Activated T-helper 1 cell treated with Interleukin-2 at 50 U/mL for 16 hours (primary cell): ENCODE measurements at regions not wholly inside any gene's neighbourhood (a gene's known extent, or its start where the extent isn't known, plus 50 kb on each side); places are given as distances from the start of the nearest gene placed in this dataset.

ENCODE experiments used
- DNase-seq: peaks from one replicate; pipeline ENCODE4 v3.0.0-alpha.2; 2020; ENCODE audit warnings: low read depth

DNA sequence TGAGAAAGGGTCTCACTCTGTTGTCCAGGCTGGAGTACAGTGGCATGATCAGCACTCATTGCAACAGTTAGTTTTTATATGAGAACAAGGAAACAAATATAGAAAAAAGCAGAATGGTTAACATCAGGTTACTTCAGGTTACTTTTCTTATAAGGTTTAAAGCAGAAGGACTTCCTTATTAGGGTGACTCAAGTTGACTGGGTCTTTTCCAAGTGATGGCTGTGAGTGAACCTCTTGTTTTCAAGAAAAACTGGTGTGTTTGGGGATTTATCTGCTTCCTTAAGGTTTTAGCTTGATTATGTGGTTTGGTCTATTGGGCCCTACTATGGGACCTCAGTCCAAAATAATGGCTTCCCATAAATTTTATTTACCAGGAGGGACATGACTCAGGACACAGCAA lies 99.2 kb downstream of the ARRDC3 start:
- DNase-seq: no peak

DNA sequence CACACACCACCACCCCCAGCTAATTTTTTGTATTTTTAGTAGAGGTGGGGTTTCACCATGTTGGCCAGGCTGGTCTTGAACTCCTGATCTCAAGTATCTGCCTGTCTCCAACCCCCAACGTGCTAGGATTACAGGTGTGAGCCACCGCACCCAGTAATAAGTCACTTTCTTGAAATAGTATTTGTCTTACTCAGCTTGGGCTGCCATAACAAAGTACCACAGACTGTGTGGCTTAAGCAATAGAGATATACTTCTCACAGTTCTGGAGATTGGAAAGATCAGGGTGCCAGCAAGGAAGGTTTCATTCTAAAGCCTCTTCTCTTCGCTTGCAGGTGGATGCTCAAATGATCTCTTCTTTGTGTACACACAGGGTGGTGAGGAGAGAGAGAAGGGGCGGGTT lies 99.8 kb downstream of the ARRDC3 start:
- DNase-seq: no peak

DNA sequence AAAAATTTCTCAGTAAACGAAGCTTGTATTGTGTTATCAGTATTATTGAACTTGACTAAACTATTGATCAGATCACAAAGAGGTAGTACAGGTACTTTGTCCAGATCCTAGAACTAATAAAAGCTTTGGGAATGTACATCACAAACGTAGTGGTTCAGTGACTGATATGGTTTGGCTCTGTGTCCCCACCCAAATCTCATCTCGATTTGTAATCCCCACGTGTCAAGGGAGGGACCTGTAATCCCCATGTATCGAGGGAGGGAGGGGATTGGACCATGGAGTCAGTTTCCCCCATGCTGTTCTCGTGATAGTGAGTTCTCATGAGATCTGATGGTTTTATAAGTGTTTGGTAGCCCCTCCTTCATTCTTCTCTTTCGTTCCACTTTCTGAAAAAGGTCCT lies 100.9 kb downstream of the ARRDC3 start:
- no peak for DNase-seq

DNA sequence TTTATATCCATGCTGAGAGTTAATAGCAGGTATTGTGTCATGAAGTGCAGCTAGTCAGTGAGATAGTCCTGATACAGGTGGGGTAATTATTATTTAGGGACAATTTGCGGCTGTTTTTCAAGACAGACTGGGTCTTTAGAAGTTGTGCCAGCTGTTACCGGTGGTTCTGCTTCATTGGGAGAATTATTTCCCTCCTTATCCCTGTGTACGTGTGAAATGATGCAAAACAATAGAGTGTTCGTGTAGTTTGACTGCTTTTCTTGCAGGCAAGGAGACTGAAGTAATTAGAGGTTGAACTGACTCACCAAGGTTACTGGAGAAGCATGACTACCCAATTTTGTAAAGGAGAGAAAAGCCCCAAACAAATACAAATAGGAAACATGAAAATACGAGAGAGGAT lies 101.7 kb downstream of the ARRDC3 start:
- no peak for DNase-seq

DNA sequence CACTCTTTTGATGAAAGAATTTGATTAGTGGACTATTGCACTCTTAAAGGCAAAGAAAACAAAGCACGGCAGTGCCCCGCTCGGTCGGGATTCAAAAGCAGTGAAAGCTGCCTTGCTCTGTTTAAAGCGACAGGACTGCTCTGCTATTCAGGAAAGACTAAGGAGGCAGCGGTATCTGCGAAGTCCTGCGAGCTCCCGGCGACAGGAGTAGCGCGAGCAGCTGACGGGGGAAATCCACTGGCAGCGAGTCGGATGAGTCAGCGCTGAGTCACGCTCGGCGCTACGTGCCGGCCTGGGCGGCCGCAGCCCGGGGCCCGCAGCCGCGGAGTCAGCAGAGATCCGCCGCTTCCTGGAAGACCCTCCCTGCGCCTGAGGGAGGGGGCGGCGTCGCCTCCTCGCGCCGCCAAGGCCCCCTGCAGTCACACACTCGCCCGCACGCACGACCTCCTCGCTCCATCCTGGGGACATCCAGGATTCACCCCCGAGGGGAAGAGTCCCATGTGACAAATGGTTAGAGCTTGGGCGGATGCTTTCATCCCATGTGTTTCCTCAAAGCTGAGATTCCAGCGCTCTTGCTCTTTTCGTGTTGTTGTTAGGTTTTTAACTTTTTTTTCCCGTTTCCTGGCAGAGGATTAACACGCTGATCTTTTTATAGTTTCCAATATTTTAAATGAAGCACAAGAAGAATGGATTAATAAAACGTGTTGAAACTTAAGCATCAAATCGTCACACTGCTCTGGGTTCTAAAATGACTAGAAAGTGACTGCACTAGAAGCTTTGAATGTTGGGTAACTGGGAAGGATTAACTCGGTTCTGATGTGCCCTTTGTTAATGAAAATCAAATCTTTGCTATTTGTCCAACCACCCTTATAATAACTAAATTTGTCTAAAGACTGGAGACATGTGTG lies 102.5 kb downstream of the ARRDC3 start:
- DNase-seq: peak; percentile 79

DNA sequence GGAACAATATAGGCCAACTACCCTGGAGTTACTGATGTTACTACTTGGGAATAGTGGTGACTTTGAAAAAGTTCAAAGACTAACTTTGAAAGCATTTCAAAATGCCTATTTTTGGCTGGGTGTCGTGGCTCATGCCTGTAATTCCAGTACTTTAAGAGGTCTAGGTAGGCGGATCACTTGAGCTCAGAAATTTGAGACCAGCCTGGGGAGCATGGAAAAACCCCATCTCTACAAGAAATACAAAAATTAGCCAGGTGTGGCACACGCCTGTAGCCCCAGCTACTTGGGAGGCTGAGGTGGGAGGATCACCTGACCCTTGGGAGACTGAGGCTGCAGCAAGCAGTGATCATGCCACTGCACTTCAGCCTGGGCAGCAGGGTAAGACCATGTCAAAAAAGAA lies 105.3 kb downstream of the ARRDC3 start:
- DNase-seq: no peak

DNA sequence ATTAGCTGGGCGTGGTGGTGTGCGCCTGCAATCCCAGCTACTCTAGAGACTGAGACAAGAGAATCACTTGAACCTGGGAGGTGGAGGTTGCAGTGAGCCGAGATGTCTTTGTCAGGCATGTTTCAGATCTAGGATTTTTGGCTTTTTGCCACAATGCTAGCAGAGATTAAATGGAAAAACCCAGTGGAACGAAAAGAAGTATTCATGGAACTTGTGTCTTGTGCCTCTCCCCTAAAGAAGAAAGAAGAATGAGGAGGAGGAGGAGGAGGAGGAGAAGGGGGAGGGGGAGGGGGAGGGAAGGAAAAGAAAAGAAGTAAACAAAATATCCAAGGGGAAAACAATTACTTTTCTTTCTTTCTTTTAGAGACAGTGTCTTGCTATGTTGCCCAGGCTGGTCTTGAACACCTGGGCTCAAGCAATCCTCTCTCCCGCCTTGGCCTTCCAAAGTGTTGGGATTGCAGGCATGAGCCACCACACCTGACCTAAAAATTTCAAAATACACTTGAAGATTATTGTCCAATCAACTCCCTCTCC lies 106.0 kb downstream of the ARRDC3 start:
- DNase-seq: no peak

DNA sequence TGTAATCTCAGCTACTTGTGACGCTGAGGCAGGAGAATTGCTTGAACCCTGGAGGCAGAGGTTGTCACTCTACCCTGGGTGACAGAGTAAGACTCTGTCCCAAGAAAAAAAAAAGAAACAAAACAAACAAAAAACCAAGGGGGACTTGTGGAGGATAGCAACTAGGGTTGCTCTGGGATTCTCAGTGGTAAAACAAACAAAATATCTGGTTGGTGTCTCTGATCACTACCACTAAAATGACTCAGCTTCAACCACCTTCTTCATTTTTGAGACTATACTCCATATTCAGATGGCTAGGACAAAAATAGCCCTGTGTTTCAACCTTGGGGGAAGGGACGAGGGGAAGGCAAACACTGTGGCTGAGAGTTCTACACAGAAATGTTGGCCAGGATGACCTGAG lies 110.3 kb downstream of the ARRDC3 start:
- DNase-seq: no peak

DNA sequence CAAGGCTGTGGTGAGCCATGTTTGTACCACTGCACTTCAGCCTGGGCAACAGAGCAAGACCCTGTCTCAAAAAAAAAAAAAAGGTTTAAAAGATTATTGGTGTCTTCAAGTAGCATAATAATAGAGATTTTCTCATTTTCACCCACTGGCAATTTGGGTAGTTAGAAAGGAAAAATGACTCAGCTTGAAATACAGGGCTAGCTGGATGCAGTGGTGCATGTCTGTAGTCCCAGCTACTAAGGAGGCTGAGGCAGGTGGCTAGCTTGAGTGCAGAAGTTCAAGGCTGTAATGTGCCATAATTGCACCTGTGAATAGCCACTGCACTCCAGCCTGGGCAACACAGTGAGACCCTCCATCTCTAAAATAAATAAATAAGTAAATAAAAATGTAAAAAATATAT lies 111.1 kb downstream of the ARRDC3 start:
- no peak for DNase-seq

DNA sequence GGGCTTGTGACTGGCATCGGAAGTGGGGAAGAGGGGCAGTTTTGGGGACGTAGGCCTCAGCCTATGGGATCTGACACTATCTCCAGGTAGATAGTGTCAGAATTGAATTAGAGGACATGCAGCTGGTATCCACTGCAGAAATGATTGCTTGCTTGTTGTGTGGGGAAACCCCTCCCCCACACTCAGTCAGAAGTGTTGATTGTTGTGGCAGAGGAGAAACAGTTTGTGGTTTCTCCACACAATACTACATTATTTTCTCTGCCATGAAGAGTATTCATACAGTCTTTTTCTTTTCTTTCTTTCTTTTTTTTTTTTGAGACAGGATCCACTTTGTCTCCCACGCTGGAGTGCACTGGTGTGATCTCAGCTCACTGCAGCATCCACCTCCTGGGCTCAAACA lies 113.9 kb downstream of the ARRDC3 start:
- no peak for DNase-seq

DNA sequence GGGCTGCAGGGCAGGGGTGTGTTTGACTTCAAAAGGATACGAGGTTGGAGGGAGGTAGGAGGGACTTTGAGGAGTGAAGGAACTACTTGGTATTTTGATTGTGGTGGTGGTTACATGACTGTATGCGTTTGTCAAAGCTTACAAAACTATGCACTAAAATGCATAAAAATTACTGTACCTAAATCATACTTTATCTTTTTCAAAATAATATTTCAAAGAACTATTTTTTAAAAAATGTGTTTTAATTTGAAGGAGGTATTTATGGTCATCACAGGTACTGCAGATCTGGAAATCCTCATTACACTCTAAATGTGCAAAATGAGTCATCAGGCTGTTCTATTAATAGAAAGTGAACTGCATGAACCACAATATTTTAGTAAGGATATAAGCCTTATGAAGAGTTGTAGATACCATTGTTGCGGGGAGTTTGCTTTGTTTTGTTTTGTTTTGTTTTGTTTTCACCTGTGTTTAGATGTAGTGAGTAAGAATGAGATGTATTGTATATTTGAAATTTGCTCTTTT lies 116.9 kb downstream of the ARRDC3 start:
- DNase-seq: no peak

DNA sequence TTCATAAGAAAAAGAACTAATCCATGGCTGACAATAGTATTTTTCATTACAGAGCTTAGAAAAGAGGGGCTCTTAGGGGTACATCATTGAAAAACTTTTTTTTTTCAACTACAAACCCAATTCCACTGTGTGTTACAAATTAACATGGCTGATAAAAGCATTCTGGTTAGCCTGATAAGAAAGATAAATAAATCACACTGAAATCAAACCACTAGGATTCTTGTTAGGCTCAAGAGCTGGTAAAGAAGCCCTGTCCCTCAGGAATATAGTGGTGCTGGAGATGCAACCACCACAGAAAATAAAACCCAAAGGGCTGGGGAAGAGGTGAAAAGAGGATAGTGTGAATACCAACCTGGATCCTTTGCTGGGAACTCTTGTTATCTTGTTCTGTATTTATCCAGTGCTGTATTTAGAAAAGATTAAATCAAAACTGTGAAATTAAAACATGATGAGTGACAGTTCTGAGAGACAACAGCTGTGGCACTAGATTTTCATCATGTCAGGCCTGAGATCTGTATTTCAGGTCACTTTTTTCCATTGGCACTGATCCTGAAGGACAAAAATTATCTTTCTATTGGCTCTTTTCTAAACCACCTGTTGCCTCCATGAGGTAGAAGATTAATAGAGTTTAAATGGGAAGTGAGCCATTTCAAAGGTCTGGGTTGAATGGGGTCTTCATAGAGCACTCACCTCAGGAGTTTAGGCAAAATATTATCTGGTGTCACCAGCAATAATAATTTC lies 118.6 kb downstream of the ARRDC3 start:
- no peak for DNase-seq

DNA sequence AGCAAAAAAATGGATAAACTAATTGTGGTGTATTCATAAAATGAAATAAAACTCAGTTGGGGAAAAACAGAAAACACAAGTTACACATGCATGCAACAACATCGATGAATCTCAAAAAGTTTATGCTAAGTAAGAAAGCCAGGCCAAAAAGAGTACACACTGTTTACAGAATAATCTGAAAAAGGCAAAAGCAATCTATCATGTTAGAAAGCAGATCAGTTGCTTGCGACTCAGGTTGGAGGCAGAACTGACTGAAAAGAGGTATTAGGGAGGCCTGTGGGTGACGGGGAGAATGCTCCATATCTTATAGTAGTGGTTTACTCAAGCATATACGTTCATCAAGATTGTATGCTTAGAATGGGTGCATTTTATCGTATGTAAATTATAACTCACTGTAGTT lies 119.2 kb downstream of the ARRDC3 start:
- no peak for DNase-seq

DNA sequence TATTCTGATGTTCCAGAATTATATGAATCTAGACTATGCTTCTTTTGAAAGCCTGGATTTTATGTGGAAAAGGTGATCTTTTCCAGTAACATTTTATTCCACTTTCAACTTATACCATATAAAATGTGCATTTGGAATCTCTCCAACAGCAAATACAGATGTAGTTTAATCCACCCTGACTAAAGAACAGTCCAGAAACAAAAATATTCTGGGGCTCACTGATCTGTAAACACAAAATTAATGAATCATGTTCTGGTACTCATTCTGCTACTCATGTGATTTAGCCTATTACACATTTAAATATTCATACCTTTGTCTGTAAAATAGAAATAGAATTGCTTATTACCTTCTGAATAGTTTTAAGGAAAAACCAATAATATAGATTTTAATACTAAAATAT lies 125.8 kb downstream of the ARRDC3 start:
- DNase-seq: no peak

DNA sequence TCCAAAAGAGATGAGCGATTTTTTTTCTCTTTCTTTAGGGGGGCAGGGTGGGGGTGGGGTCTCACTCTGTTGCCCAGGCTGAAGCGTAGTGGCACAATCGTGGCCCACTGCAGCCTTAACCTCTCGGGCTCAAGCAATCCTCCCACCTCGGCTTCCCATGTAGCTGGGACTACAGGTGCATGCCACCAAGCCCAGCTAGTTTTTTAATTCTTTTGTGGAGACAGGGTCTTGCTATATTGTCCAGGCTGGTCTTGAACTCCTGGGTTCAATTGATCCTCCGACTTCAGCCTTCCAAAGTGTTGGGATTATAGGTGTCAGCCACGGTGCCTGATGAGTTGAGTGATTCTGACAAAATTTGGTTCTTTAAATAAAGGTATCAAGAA lies 127.0 kb downstream of the ARRDC3 start:
- no peak for DNase-seq

DNA sequence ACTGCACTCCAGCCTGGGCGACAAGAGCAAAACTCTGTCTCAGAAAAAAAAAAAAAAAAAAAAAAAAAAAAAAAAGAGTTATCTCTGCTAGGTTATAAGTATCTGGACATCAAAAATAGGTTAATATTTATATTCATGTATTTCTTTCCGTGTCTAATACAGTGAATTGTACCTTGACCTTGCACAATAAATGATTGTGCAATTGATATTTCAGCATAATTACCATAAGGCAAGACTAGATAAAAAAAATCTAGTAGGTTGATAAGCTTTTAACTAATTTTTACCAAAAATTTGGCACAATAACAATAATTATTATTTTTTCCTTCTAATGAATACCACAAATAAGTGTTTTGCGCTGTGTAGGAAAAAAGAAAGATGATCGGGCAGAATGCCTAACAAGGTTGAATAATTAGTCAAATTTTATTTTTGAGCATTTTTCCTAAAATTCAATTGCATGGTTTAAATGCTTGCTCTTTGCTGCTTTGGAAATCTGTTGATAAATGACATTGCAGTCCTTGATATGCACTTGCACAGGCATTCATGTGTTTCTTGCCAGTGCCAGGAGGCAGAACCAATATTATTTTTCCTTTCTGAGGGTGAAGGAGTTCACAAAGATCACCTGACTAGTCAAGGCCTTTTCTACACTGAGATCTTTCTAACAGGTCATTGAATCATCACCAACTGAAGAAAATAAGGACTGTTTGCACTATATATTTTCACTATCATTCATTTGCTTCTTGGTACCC lies 127.5 kb downstream of the ARRDC3 start:
- no peak for DNase-seq

DNA sequence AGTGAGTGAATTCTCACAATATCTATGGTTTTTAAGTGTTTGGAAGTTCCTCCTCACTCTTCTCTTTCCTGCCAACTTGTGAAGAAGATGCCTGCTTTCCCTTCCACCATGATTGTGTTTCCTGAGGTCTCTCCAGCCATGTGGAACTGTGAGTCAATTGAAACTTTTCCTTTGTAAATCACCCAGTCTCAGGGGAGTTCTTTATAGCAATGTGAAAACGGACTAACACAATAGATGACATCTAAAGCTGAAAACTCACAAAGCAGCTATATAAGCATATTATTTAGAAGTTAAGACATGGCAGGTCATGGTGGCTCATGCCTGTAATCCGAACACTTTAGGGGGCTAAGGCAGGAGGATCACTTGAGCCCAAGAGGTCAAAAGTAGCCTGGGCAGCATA lies 130.2 kb downstream of the ARRDC3 start:
- no peak for DNase-seq

DNA sequence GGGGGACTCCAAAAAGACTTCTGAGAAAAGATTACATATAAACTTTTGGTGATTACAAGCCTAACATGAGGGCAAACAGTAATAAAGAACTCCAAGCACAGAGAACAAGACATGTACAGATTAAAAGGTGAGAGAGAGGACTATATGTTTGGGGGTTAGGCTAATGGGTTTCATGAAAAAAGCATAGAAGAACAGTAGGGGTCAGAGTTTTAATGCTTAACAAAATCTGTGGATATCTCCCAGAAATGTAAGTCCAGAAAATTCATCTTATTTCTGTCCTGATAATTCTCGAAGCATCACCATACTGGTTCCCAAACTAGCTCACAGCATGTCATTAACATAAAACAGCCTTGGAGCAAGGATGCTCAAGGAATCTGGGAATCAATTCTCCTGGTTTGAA lies 137.2 kb downstream of the ARRDC3 start:
- no peak for DNase-seq

DNA sequence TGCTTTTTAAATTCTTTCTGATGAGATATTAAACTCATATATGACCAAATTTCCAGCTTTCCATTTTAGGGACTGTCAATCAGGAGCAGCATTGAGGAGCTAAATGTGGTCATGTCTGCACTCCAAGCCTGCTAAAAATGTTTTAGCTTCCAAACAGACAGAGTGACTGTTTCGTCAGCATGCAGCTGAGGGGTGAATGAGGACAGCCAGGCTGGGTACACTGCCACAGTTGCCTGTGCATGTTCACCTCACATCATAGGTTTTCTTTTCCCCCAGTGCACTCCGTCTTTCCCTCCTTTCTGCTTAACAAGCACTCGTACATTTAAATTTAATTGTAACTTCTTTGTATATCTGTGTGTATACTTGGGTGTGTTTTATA lies 138.1 kb downstream of the ARRDC3 start:
- DNase-seq: no peak

DNA sequence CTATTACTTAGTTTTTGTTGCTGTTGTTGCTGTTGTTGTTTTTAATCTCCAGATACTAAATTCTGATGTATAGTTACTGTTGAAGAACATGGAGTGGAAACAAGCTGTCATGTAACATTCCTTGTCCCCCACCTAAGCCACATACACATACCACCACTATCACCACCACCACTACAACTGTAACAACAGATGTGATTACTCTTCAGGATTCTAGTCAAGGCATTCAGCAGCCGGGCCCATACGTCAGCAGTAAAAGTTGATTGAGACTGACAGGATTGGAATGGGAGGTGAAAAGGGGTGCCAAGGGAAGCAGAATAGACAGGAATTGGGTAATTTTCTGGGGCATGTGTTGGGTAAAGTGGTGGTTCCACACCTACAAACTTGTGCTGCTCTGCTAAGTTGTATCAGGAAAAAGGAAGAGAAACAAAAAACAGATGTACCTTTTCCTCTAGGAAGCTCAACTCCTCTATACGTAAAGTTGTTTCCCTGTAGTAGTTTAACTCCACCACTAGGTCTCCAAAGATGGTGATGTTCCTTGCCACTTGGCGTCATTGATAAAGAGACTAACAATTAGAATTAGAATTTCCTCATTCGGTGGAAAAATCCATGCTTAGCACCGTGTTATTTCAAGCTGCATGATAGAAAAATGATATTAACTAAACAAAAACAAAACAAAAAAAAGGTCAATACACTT lies 138.6 kb downstream of the ARRDC3 start:
- DNase-seq: no peak

DNA sequence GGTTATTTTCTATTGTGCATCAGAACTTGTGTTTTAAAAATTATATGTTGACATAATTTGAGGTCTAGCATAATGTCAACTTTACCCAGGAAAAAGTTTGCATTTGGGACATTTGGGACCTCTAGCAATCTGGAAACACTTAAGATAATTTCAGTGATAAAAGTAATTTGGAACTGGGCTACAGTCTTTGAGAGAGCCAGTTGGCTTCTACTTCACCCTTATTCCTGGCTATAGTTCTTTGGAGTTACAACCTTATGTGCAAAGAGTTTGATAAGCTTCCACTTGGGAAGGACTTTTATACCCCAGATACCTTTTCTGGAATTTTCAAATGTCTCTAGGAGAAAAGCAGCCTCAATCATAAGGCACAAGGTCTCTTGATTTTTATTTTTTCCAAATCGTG lies 139.3 kb downstream of the ARRDC3 start:
- no peak for DNase-seq

DNA sequence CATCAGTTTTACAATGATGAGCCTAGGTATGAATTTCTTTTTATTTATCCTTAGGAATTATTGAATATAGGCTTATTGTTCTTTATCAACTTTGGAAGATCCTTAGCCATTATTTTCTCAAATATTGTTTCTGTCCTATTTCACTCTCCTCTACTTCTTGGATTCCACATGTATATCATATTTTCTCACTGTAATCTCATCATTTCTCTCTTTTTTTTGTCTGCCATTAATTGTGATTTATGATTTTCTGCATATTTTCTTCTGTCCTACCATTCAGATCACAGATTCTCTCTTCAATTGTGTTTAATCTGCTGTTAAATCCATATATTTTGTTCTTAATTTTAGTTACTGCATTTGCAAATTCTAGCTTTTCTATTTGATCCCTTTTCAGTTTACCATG lies 139.8 kb downstream of the ARRDC3 start:
- DNase-seq: no peak
